Activated CD4-positive, alpha-beta T cell treated with anti-CD3 and anti-CD28 coated beads, Interleukin-2, amount 50 U/mL, for 16 hours (primary cell): ENCODE measurements at regions not wholly inside any gene's neighbourhood (a gene's known extent, or its start where the extent isn't known, plus 50 kb on each side); places are given as distances from the start of the nearest gene placed in this dataset.
A peak's percentile ranks its signal among the peaks of the same experiment; 100 is the strongest.

Experiments
- DNase-seq: peaks from one replicate; pipeline ENCODE4 v3.0.0-alpha.2; 2020

- peak; percentile 12 for DNase-seq
Observed at GRCh38 chr3:193970773-193971206, 165.2 kb upstream of the HES1 start.

GRCh38 chr3:193971261-193971751 is 164.6 kb upstream of the HES1 start:
- peak; percentile 25 for DNase-seq

- DNase-seq: no peak
Observed at GRCh38 chr3:193971966-193972365, 164.0 kb upstream of the HES1 start.

GRCh38 chr3:193972832-193973231 is 163.1 kb upstream of the HES1 start:
- DNase-seq: no peak

GRCh38 chr3:193974191-193974652 is 161.7 kb upstream of the HES1 start:
- no peak for DNase-seq

GRCh38 chr3:193974671-193975535 is 161.0 kb upstream of the HES1 start:
- no peak for DNase-seq

- no peak for DNase-seq
Observed at GRCh38 chr3:193977622-193978021, 158.3 kb upstream of the HES1 start.

GRCh38 chr3:193978030-193978429 is 157.9 kb upstream of the HES1 start:
- no peak for DNase-seq

- no peak for DNase-seq
Observed at GRCh38 chr3:193978486-193978885, 157.5 kb upstream of the HES1 start.

- DNase-seq: no peak
Observed at GRCh38 chr3:193980326-193980725, 155.6 kb upstream of the HES1 start.

GRCh38 chr3:193980905-193981304 is 155.0 kb upstream of the HES1 start:
- no peak for DNase-seq

GRCh38 chr3:193981504-193981903 is 154.4 kb upstream of the HES1 start:
- no peak for DNase-seq

- no peak for DNase-seq
Observed at GRCh38 chr3:193982258-193982659, 153.7 kb upstream of the HES1 start.

- no peak for DNase-seq
Observed at GRCh38 chr3:193983846-193984818, 151.8 kb upstream of the HES1 start.

- no peak for DNase-seq
Observed at GRCh38 chr3:193984876-193985275, 151.1 kb upstream of the HES1 start.

- DNase-seq: no peak
Observed at GRCh38 chr3:193987186-193987585, 148.8 kb upstream of the HES1 start.

GRCh38 chr3:193989186-193989585 is 146.8 kb upstream of the HES1 start:
- DNase-seq: no peak

- DNase-seq: no peak
Observed at GRCh38 chr3:193991666-193992424, 144.1 kb upstream of the HES1 start.

GRCh38 chr3:193992425-193993037 is 143.4 kb upstream of the HES1 start:
- DNase-seq: no peak

GRCh38 chr3:193996221-193996620 is 139.7 kb upstream of the HES1 start:
- DNase-seq: no peak

- DNase-seq: no peak
Observed at GRCh38 chr3:193996641-193997089, 139.3 kb upstream of the HES1 start.
